Stomach (tissue), 4 donors: ENCODE measurements at regions not wholly inside any gene's neighbourhood (a gene's known extent, or its start where the extent isn't known, plus 50 kb on each side); places are given as distances from the start of the nearest gene placed in this dataset.

Experiments used
- CTCF ChIP-seq, 7 experiments: fragments of 450-650 bp in 4 of 7; fragments of 200-600 bp in 3 of 7; sonication (generic) in 3 of 7; IDR thresholded peaks; one replicate each; pipeline ENCODE4 v1.5.1; 2016 to 2019; ENCODE audit warnings: antibody characterized with exemption in 7 of 7, control low read depth in 2 of 7, mild to moderate bottlenecking in 1 of 7
- POLR2A ChIP-seq, 4 donors: fragments of 450-650 bp; IDR thresholded peaks; one replicate each; pipeline ENCODE4 v1.6.1; 2016; ENCODE audit warnings: antibody characterized with exemption in 4 of 4, control low read depth in 2 of 4, mild to moderate bottlenecking in 1 of 4, moderate library complexity in 1 of 4

GRCh38 chr10:78269060-78269459 is 235.4 kb downstream of the RPS24 start:
- TF ChIP-seq CTCF (IDR thresholded peaks at IDR 0.05): no peak
- TF ChIP-seq POLR2A (IDR thresholded peaks at IDR 0.05): no peak
